Stomach (tissue), 8 donors: ENCODE measurements at regions not wholly inside any gene's neighbourhood (a gene's known extent, or its start where the extent isn't known, plus 50 kb on each side); places are given as distances from the start of the nearest gene placed in this dataset.
A peak's percentile ranks its signal among the peaks of the same experiment; 100 is the strongest.

Experiments
- DNase-seq, 2 donors: peaks; one replicate each; pipeline versions ENCODE4 v3.0.0 to v3.0.0-alpha.2; 2013 to 2019
- H3K27ac ChIP-seq, 5 donors: fragments of 200-600 bp in 4 of 5; sonication (generic) in 4 of 5; one replicate each; pipeline ENCODE4 v1.5.1; 2013 to 2019; ENCODE audit warnings: mild to moderate bottlenecking in 1 of 5, moderate library complexity in 1 of 5
- H3K27me3 ChIP-seq, 3 donors: fragments of 200-600 bp; sonication (generic); one replicate each; pipeline ENCODE4 v1.5.1; 2017 to 2019; ENCODE audit warnings: mixed run types in 1 of 3
- H3K36me3 ChIP-seq, 4 donors: fragments of 200-600 bp; sonication (generic); 1 replicate in 3 of 4; 2 replicates in 1 of 4; pipeline ENCODE4 v1.5.1; 2016 to 2019
- H3K4me1 ChIP-seq, 4 donors: fragments of 200-600 bp; sonication (generic); one replicate each; pipeline ENCODE4 v1.5.1; 2016 to 2019
- H3K4me3 ChIP-seq, 4 donors: fragments of 200-600 bp; sonication (generic) in 3 of 4; one replicate each; pipeline ENCODE4 v1.5.1; 2016 to 2019; ENCODE audit warnings: mild to moderate bottlenecking in 1 of 4
- H3K9me3 ChIP-seq, 4 donors: fragments of 200-600 bp; sonication (generic); one replicate each; pipeline ENCODE4 v1.5.1; 2016 to 2019
- EP300 ChIP-seq: sonication (generic); formaldehyde crosslinking; IDR thresholded peaks from one replicate; pipeline ENCODE4 v1.6.1; 2017; ENCODE audit warnings: antibody characterized with exemption
- POLR2A ChIP-seq, 4 donors: fragments of 450-650 bp; IDR thresholded peaks; one replicate each; pipeline ENCODE4 v1.6.1; 2016; ENCODE audit warnings: antibody characterized with exemption in 4 of 4, control low read depth in 2 of 4, mild to moderate bottlenecking in 1 of 4, moderate library complexity in 1 of 4
- POLR2AphosphoS5 ChIP-seq, 3 donors: sonication (generic); formaldehyde crosslinking; IDR thresholded peaks; one replicate each; pipeline ENCODE4 v1.6.1; 2016; ENCODE audit warnings: antibody characterized with exemption in 3 of 3
- WGBS, 5 donors: extraction: QIAGEN DNeasy Blood & Tissue Kit in 3 of 5; methylation state at CpG; one replicate each; pipeline versions ENCODE4 v1.1.5 to v1.1.7; 2013 to 2018; 5-methylcytosine and 5-hydroxymethylcytosine counted together
- intact Hi-C: fragments of 100-400 bp; cut with DNase I; formaldehyde crosslinking; loops from one replicate; pipeline ENCODE4 v1.15.1; 2023; ENCODE audit warnings: low total_unique reads
- TF ChIP-seq, protein P1 (sequence below), 7 experiments: fragments of 450-650 bp in 4 of 7; fragments of 200-600 bp in 3 of 7; sonication (generic) in 3 of 7; IDR thresholded peaks; one replicate each; pipeline ENCODE4 v1.5.1; 2016 to 2019; ENCODE audit warnings: antibody characterized with exemption in 7 of 7, control low read depth in 2 of 7, mild to moderate bottlenecking in 1 of 7
- donor health status: healthy with polysubstance abuse.
- donor health status: Bipolar disorder and iron deficiency.
- donor health status: healthy.

DNA sequence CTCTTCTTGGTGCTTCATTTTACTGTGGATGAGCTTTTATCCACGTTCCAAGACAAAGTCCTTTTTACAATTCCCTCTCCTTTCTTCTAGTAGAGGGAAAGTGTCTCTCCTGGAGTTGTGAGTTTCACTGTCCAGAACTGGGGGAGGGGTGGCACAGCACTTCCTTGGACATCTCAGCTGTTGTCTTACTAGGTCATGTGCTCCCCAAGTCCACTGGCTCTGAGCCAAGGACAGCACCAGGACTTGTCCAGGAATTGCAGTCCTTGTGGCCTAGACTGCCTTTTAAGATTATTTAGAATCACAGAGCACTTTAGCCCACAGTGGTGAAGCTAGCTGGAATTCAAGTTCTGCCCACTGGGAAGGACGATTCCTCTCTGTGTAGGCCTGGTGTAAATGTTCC is 700.2 kb upstream of the PTPRD start:
- no peak overlapping the region for H3K4me3 ChIP-seq
- DNase-seq, result peak in 1 of 2 donors; percentile 21
- no peak overlapping the region for H3K27ac ChIP-seq
- 48 to 70% (median 66%) methylated on average over 2 of the region's 2 CpGs for WGBS, 5 donors
- intact Hi-C loops, result no loop called here
- no peaks in the 10 kb centered on the region for H3K36me3 ChIP-seq
- peaks cover 0 to 8% (median under 1%) of the 10 kb centered on the region in 4 donors for H3K9me3 ChIP-seq
- no peaks in the 10 kb centered on the region for H3K4me1 ChIP-seq
- H3K27me3 ChIP-seq, result no peaks in the 10 kb centered on the region
- TF ChIP-seq POLR2A (IDR thresholded peaks at IDR 0.05), result no peak
- no peak for TF ChIP-seq POLR2AphosphoS5 (IDR thresholded peaks at IDR 0.05)
- TF ChIP-seq EP300, result no peak
- TF ChIP-seq, protein P1, sequence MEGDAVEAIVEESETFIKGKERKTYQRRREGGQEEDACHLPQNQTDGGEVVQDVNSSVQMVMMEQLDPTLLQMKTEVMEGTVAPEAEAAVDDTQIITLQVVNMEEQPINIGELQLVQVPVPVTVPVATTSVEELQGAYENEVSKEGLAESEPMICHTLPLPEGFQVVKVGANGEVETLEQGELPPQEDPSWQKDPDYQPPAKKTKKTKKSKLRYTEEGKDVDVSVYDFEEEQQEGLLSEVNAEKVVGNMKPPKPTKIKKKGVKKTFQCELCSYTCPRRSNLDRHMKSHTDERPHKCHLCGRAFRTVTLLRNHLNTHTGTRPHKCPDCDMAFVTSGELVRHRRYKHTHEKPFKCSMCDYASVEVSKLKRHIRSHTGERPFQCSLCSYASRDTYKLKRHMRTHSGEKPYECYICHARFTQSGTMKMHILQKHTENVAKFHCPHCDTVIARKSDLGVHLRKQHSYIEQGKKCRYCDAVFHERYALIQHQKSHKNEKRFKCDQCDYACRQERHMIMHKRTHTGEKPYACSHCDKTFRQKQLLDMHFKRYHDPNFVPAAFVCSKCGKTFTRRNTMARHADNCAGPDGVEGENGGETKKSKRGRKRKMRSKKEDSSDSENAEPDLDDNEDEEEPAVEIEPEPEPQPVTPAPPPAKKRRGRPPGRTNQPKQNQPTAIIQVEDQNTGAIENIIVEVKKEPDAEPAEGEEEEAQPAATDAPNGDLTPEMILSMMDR (IDR thresholded peaks at IDR 0.05), result no peak

DNA sequence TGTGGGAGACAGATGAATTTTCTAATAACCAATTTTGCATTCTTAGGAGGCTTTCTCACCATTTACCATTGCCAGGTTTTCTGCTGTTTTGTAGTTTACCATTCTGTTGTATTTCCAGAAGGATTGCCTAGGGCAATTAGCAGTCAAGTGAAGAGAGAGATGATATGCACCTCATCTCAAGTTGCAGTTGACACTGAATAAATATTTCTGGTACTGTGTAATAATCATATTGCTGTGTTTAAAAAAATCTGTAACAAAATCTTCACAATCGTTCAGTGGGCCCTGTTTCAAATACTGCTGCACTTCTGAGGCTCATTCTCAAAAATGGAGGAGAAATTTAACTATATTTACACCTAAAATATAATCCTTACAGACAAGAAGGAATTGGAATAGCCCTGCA is 706.1 kb upstream of the PTPRD start:
- H3K36me3 ChIP-seq, result no peaks in the 10 kb centered on the region
- H3K27ac ChIP-seq, result no peak overlapping the region
- intact Hi-C loops, result no loop called here
- no peaks in the 10 kb centered on the region for H3K4me1 ChIP-seq
- DNase-seq, result no peak
- no peak for TF ChIP-seq POLR2A (IDR thresholded peaks at IDR 0.05)
- TF ChIP-seq, protein P1 (IDR thresholded peaks at IDR 0.05), result no peak
- no peak for TF ChIP-seq EP300
- no peak for TF ChIP-seq POLR2AphosphoS5 (IDR thresholded peaks at IDR 0.05)
- no peaks in the 10 kb centered on the region for H3K27me3 ChIP-seq
- H3K9me3 ChIP-seq, result no peaks in the 10 kb centered on the region
- WGBS, 5 donors, result 27 to 66% (median 60%) methylated on average over 1 of the region's 1 CpG
- H3K4me3 ChIP-seq, result no peak overlapping the region

DNA sequence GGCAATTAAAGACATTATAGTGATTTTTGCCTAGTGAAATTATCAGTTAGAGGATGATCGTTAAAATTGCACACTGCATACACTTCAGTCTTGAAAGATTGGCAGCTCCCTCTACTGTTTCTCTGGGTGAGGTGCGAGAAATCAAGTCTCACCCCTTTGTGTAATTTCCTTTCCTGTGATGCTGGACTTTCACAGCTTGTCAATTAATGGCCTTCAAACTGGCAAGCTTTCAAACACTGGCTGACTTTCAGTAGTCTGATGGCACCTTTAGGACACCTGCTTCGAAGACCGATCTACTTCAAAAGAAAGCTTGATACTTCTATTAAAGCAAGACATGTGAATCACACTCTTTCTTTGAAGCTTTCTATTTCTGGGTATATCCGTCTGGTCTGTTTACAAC is 706.7 kb upstream of the PTPRD start:
- WGBS, 5 donors, result 19 to 36% (median 27%) methylated on average over 5 of the region's 5 CpGs
- intact Hi-C loops, result no loop called here
- H3K27me3 ChIP-seq, result no peaks in the 10 kb centered on the region

DNA sequence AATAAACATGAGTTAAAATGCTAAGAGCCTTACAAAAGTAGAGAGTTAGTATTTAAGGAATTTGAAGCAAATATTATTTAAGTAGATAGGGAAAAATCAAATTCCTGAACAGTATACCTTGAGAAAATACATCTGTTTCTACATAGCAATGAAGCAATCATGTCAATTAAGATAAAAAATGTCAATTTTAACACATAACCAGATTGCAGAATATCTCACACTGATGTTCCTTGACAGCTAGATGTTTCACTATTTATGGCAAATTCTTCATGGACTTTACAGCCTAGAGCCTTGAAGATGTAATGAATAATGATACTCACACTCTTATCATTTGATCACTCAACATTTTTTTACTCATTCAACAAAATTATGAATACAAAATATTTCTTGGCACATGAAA is 708.2 kb upstream of the PTPRD start:
- intact Hi-C loops, result no loop called here
- H3K27ac ChIP-seq, result no peak overlapping the region
- TF ChIP-seq POLR2AphosphoS5 (IDR thresholded peaks at IDR 0.05) (no peak), POLR2A (IDR thresholded peaks at IDR 0.05) (no peak), EP300 (no peak)
- TF ChIP-seq, protein P1 (IDR thresholded peaks at IDR 0.05), result no peak
- H3K27me3 ChIP-seq, result no peaks in the 10 kb centered on the region
- H3K36me3 ChIP-seq, result no peaks in the 10 kb centered on the region
- H3K4me1 ChIP-seq, result no peaks in the 10 kb centered on the region
- DNase-seq, result no peak
- H3K9me3 ChIP-seq, result no peaks in the 10 kb centered on the region
- H3K4me3 ChIP-seq, result no peak overlapping the region

More for the DNA sequence above, 706.7 kb upstream of the PTPRD start:
- DNase-seq, result peak in 1 of 2 donors; percentile 57
- H3K4me1 ChIP-seq, result no peaks in the 10 kb centered on the region
- TF ChIP-seq, protein P1 (IDR thresholded peaks at IDR 0.05), result peak in 4 of 7 experiments; percentile 17 to 42 (median 32)
- no peak for TF ChIP-seq POLR2AphosphoS5 (IDR thresholded peaks at IDR 0.05)
- no peaks in the 10 kb centered on the region for H3K9me3 ChIP-seq
- no peak overlapping the region for H3K4me3 ChIP-seq
- no peak overlapping the region for H3K27ac ChIP-seq
- H3K36me3 ChIP-seq, result no peaks in the 10 kb centered on the region
